Mammary epithelial cell (primary cell): ENCODE measurements at regions not wholly inside any gene's neighbourhood (a gene's known extent, or its start where the extent isn't known, plus 50 kb on each side); places are given as distances from the start of the nearest gene placed in this dataset.

Source experiments
- EZH2 ChIP-seq: IDR thresholded peaks from 2 replicates; pipeline ENCODE4 v1.6.1; 2012; ENCODE audit warnings: low read length, inconsistent platforms, borderline replicate concordance
- TF ChIP-seq, protein P1 (sequence below), 2 donors: IDR thresholded peaks in 1 of 2; conservative IDR thresholded peaks in 1 of 2; 2 replicates each; pipeline ENCODE4 v1.5.1; 2011 to 2012; ENCODE audit warnings: inconsistent platforms in 2 of 2, low read length in 2 of 2, mild to moderate bottlenecking in 2 of 2, control low read depth in 1 of 2, low read depth in 1 of 2; ENCODE audit not compliant: insufficient read depth in 1 of 2; ENCODE audit errors: extremely low read depth in 1 of 2

DNA sequence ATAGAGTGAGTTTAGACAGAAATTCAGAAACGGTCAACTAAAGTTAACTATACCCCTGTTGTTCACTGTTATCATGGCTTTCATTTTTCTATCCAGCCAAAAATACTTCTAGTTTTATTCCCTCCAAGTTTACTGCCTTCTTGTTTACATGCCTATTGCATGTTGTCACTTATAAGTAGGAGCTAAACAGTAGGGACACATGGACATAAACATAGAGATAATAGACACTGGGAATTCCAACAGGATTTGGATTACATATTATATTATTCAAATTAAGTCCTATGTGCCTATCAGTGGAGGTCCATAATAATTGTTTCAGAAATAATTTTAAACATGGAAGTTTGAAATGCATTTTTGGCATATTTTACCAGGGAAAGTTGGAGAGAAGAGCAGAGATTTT lies 269.1 kb upstream of the ZNF717 start:
- TF ChIP-seq, protein P1, sequence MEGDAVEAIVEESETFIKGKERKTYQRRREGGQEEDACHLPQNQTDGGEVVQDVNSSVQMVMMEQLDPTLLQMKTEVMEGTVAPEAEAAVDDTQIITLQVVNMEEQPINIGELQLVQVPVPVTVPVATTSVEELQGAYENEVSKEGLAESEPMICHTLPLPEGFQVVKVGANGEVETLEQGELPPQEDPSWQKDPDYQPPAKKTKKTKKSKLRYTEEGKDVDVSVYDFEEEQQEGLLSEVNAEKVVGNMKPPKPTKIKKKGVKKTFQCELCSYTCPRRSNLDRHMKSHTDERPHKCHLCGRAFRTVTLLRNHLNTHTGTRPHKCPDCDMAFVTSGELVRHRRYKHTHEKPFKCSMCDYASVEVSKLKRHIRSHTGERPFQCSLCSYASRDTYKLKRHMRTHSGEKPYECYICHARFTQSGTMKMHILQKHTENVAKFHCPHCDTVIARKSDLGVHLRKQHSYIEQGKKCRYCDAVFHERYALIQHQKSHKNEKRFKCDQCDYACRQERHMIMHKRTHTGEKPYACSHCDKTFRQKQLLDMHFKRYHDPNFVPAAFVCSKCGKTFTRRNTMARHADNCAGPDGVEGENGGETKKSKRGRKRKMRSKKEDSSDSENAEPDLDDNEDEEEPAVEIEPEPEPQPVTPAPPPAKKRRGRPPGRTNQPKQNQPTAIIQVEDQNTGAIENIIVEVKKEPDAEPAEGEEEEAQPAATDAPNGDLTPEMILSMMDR (conservative IDR thresholded peaks at IDR 0.05 in 1 of 2, IDR thresholded peaks at IDR 0.05 in 1 of 2; ENCODE audit: extremely low read depth in 1 of 2, insufficient read depth in 1 of 2, low read depth in 1 of 2, low read length in 2 of 2): no peak
- no peak for TF ChIP-seq EZH2
